ENCODE measurements at regions not wholly inside any gene's neighbourhood (a gene's known extent, or its start where the extent isn't known, plus 50 kb on each side); places are given as distances from the start of the nearest gene placed in this dataset.
A peak's percentile ranks its signal among the peaks of the same experiment; 100 is the strongest.

GRCh38 chr13:74657765-74658164 lies 523.6 kb upstream of the KLF12 start:
- intact Hi-C loops (cut with DNase I), result no loop called here
- WGBS, result 95% methylated on average over 1 of the region's 1 CpG
- H3K27me3 ChIP-seq (replicated peaks; ENCODE audit: insufficient read depth), result no peaks in the 10 kb centered on the region
- H3K27ac ChIP-seq, result no peak overlapping the region
- H3K36me3 ChIP-seq, result no peaks in the 10 kb centered on the region
- no peaks in the 10 kb centered on the region for H3K9me3 ChIP-seq
- DNase-seq (ENCODE audit: low spot score), result no peak
- no peaks in the 10 kb centered on the region for H3K4me1 ChIP-seq (replicated peaks)
- no peak for TF ChIP-seq POLR2A (IDR thresholded peaks at IDR 0.05)
- TF ChIP-seq CTCF (IDR thresholded peaks at IDR 0.05), result no peak
- no peak for TF ChIP-seq POLR2AphosphoS5 (IDR thresholded peaks at IDR 0.05)
- no peak overlapping the region for H3K4me3 ChIP-seq

GRCh38 chr13:74651121-74651520 lies 516.9 kb upstream of the KLF12 start:
- Histone ChIP-seq H3K36me3 (no peaks in the 10 kb centered on the region), H3K27ac (no peak overlapping the region), H3K27me3 (replicated peaks; ENCODE audit: insufficient read depth) (no peaks in the 10 kb centered on the region), H3K9me3 (no peaks in the 10 kb centered on the region), H3K4me1 (replicated peaks) (no peaks in the 10 kb centered on the region), H3K4me3 (no peak overlapping the region)
- TF ChIP-seq POLR2AphosphoS5 (IDR thresholded peaks at IDR 0.05) (peak; percentile 56), POLR2A (IDR thresholded peaks at IDR 0.05) (no peak)
- intact Hi-C loops (cut with DNase I), result no loop called here
- peak; percentile 8 for DNase-seq (ENCODE audit: low spot score)
- WGBS, result 67% methylated on average over 1 of the region's 1 CpG

GRCh38 chr13:74647991-74648390 lies 513.8 kb upstream of the KLF12 start:
- WGBS, result 70% methylated on average over 2 of the region's 2 CpGs
- no peaks in the 10 kb centered on the region for H3K36me3 ChIP-seq
- TF ChIP-seq POLR2A (IDR thresholded peaks at IDR 0.05), result no peak
- no peak for TF ChIP-seq CTCF (IDR thresholded peaks at IDR 0.05)
- no peak for TF ChIP-seq POLR2AphosphoS5 (IDR thresholded peaks at IDR 0.05)
- no peak overlapping the region for H3K27ac ChIP-seq
- H3K4me1 ChIP-seq (replicated peaks), result no peaks in the 10 kb centered on the region
- no peak overlapping the region for H3K4me3 ChIP-seq
- no peak for DNase-seq (ENCODE audit: low spot score)
- intact Hi-C loops (cut with DNase I), result no loop called here
- H3K27me3 ChIP-seq (replicated peaks; ENCODE audit: insufficient read depth), result no peaks in the 10 kb centered on the region
- no peaks in the 10 kb centered on the region for H3K9me3 ChIP-seq

GRCh38 chr13:74647211-74647610 lies 513.0 kb upstream of the KLF12 start:
- intact Hi-C loops (cut with DNase I), result no loop called here
- TF ChIP-seq CTCF (IDR thresholded peaks at IDR 0.05) (no peak), POLR2A (IDR thresholded peaks at IDR 0.05) (no peak), POLR2AphosphoS5 (IDR thresholded peaks at IDR 0.05) (no peak)
- no peak overlapping the region for H3K4me3 ChIP-seq
- H3K9me3 ChIP-seq, result no peaks in the 10 kb centered on the region
- no peak for DNase-seq (ENCODE audit: low spot score)
- no peaks in the 10 kb centered on the region for H3K27me3 ChIP-seq (replicated peaks; ENCODE audit: insufficient read depth)
- H3K36me3 ChIP-seq, result no peaks in the 10 kb centered on the region
- no peaks in the 10 kb centered on the region for H3K4me1 ChIP-seq (replicated peaks)
- no peak overlapping the region for H3K27ac ChIP-seq
- 95% methylated on average over 2 of the region's 2 CpGs for WGBS

- Histone ChIP-seq H3K27me3 (replicated peaks; ENCODE audit: insufficient read depth) (no peaks in the 10 kb centered on the region), H3K27ac (no peak overlapping the region), H3K4me3 (no peak overlapping the region), H3K36me3 (no peaks in the 10 kb centered on the region), H3K9me3 (no peaks in the 10 kb centered on the region), H3K4me1 (replicated peaks) (no peaks in the 10 kb centered on the region)
- intact Hi-C loops (cut with DNase I), result no loop called here
- WGBS, result 75% methylated on average over 3 of the region's 3 CpGs
- no peak for TF ChIP-seq CTCF (IDR thresholded peaks at IDR 0.05)
- TF ChIP-seq POLR2AphosphoS5 (IDR thresholded peaks at IDR 0.05), result no peak
- no peak for TF ChIP-seq POLR2A (IDR thresholded peaks at IDR 0.05)
- DNase-seq (ENCODE audit: low spot score), result no peak
Observed at GRCh38 chr13:74646091-74646490, 511.9 kb upstream of the KLF12 start.
